Adrenal gland (tissue), 5 donors: ENCODE measurements at regions not wholly inside any gene's neighbourhood (a gene's known extent, or its start where the extent isn't known, plus 50 kb on each side); places are given as distances from the start of the nearest gene placed in this dataset.

Source experiments
- CTCF ChIP-seq, 6 experiments: fragments of 450-650 bp in 4 of 6; fragments of 200-600 bp in 2 of 6; sonication (generic) in 1 of 6; IDR thresholded peaks; 1 replicate in 5 of 6; 2 replicates in 1 of 6; pipeline versions ENCODE4 v1.5.1 to v1.8.0; 2016 to 2021; ENCODE audit warnings: antibody characterized with exemption in 6 of 6, mild to moderate bottlenecking in 2 of 6, moderate library complexity in 1 of 6
- POLR2A ChIP-seq, 2 donors: fragments of 450-650 bp; IDR thresholded peaks; one replicate each; pipeline ENCODE4 v1.6.1; 2017; ENCODE audit warnings: antibody characterized with exemption in 2 of 2, mild to moderate bottlenecking in 2 of 2, moderate library complexity in 1 of 2
- donor health status: DM: no; HTN: no; CAD: no.

DNA sequence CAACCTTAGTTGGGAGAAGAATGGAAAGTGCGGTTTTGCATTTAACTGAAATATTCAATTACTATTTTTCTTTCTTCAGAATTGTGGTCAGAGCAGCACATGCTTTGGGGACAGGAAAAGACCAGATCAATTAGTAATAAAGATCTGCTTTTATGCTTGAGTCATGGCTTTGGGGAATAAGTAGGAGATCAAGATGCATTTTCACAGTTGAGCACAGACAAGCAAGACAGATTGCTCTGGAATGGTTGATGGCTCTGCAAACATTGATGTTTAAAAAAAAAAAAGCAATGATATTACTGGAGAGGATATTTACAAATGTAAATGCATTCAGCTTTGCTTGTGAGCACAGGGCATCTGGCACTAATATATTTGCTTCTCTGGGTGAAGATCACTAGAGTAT, 224.4 kb upstream of the SASH1 start:
- TF ChIP-seq CTCF (IDR thresholded peaks at IDR 0.05) (no peak), POLR2A (IDR thresholded peaks at IDR 0.05) (no peak)
